ACHN (cell line): ENCODE measurements at regions not wholly inside any gene's neighbourhood (a gene's known extent, or its start where the extent isn't known, plus 50 kb on each side); places are given as distances from the start of the nearest gene placed in this dataset.
"Not testable (repeated sequence)": the region's sequence is repeated elsewhere in the genome, so short reads cannot be mapped to it uniquely, and the experiment has no call there.

Source experiments
- DNase-seq: peaks from one replicate; pipeline ENCODE4 v3.0.0-alpha.2; 2015
- in situ Hi-C: cut with HindIII; loops from 2 replicates; pipeline ENCODE4 v1.10.0; 2017; ENCODE audit warnings: low sequenced_read_pairs, low pct_ligation_motif_present, low pct_unique_long_range_greater_than_20kb

- in situ Hi-C loops, result no loop called here
- no peak for DNase-seq
These were observed 102.2 kb upstream of the UXS1 start for GRCh38 chr2:106296182-106296815.

GRCh38 chr2:106294182-106294581, 100.1 kb upstream of the UXS1 start:
- in situ Hi-C loops, result no loop called here
- DNase-seq, result no peak

- no peak for DNase-seq
- in situ Hi-C loops, result no loop called here
These were observed 99.2 kb upstream of the UXS1 start for GRCh38 chr2:106293271-106293783.

DNA sequence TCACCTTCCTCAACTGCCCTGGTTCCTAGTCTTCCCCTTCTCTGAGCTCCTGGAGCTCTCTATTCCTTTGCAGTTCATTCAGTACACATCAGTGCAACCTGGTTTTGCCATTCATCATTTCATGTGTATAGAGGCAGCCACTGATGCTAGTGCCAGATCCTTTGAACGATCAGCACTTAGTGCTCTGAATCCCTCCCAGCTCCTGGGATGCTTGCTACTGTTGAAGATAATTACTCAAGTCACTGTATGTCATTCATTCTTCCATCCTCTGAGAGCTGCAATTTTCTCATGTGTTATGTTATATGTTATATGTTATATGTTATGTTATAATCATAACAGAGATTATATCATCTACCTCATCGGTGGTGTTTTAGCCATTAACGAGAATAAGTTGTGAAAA, 98.5 kb upstream of the UXS1 start:
- in situ Hi-C loops, result no loop called here
- DNase-seq, result no peak

GRCh38 chr2:106288873-106289272, 94.8 kb upstream of the UXS1 start:
- no peak for DNase-seq
- in situ Hi-C loops, result no loop called here

DNA sequence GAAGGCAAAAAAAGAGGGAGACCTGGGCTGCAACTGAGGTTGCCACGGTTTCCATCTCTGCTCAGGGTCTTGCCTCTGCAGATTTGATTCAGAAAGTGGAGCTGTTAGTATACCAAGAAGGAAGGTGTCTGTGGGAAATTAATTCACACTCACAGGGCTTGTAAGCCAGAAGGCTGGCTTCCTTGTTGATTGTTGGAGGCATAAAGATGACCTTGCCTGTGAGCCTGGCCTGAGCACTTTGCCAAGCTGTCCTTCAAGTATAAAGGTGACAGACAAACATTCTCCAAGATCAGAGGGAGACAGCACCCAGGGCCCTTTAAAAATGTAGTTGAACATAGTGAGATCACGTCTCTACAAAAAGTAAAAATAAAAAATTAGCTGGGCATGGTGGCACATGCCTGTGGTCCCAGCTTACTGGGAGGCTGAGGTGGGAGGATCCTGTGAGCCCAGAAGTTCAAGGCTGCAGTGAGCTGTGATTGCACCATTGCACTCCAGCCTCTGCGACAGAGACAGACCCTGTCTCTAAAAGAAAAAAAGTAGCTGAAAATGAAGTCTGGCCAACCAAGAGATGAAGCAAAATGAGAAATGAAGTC, 91.2 kb upstream of the UXS1 start:
- in situ Hi-C loops, result no loop called here
- DNase-seq, result no peak

DNA sequence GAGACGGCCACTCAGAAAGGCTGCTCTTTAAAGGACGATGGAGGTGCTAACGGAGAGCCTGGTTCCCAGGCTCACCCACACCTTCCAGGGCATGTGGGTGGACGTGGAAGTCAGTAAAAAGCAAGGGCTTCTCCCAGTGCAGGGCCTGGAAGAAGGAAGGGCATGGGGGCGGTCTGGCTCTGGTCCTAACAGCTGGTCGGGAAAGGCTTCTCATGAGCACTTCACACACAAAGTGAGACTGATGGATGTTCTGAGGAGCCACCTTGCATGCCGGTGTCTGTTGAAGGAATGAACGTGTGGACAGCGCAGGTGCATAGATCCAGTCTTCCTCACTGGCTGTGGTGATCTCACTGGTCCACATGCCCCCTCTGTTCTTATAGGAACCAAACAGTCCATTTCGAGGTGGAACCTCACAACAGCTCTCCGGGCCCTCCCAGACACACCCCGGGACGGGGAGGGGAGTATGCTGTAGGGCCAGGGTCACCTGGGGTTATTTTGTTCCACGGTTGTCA, 90.6 kb upstream of the UXS1 start:
- DNase-seq, result no peak
- in situ Hi-C loops, result no loop called here

GRCh38 chr2:106284255-106284654, 90.2 kb upstream of the UXS1 start:
- in situ Hi-C loops, result no loop called here
- DNase-seq, result no peak

DNA sequence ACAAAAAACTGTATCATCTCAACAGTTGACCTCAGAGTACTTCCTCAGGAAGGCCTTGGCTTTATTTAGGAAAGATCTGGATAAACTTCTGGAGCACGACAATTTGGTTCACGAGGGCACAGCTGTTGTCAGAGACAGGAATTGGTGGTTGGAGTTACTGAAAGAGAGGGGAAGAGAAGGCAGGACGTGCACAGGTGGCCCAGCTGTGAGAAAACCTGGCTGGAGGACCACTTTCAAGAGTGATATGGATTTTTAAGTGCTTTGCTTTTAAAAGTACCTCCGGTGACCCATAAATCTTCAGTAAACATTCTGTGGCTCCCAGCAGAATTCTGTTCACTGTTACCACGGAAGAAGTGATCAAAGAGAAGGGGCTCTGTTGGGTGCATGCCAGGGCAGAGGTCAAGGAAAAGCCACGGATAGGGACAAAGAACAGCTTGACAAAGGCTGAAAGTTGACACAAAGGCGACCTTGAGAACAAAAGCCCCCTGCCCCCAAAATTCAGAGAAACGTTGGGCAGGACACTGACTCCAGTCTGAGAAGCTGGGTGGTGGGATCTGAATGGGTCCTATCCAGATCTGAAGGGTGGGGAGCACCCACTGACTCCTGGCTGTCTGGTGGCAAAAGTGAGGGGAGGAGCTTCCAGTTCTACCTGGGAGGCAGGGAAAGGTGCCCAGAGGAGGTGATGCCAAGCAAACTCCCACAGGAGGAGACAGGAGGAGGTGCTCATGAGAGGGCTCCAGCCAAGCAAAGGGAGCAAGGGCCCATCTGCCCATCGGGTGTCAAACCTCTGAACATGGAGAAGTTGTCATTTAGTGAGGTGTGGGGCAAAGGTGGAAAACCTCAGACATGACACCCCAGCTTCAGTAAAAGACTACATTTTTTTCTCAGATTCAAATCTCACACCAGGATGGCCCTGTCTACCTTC, 89.4 kb upstream of the UXS1 start:
- in situ Hi-C loops, DNase-seq: not testable (repeated sequence)

- no peak for DNase-seq
- in situ Hi-C loops, result no loop called here
These were observed 88.5 kb upstream of the UXS1 start for GRCh38 chr2:106282462-106283170.

- DNase-seq, in situ Hi-C loops: not testable (repeated sequence)
These were observed 87.9 kb upstream of the UXS1 start for GRCh38 chr2:106281907-106282430.

- no peak for DNase-seq
- in situ Hi-C loops, result no loop called here
These were observed 86.8 kb upstream of the UXS1 start for GRCh38 chr2:106280722-106281446.

- in situ Hi-C loops, result no loop called here
- no peak for DNase-seq
These were observed 86.1 kb upstream of the UXS1 start for GRCh38 chr2:106280224-106280623.

DNA sequence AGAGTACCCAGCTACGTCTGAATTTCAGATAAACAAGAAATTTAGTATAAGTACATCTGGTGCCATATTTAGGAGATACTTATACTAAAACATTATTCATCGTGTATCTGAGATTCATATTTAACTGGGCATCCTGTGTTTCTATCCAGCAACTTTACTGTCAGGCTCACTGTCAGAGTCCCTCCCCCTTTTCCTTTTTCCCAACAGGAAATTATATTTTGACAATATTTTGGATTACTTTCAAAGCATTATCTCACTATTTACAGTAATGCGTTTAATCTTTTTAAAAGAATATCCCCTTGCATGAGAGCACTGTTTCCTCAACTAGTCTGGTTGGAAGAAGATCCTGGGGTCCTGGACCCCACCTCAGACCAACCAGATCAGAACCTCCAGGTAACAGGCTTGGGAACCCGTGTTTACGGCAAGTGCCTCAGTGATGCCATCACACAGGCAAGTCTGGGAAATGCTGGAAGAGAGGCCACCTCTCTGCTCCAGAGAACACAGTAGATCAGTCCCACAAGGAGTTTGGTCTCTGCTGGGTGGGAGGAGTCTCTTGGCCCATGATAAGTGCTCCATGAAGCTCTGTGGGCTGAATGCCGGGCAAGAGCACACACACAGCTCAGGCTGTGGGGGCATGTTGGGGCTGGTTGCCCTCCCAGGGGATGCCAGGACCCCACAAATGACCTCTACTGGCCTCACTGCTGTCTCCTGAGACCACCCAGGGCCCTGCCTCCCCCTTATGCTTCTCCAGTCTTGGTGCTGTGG, 84.2 kb upstream of the UXS1 start:
- no peak for DNase-seq
- in situ Hi-C loops, result no loop called here

GRCh38 chr2:106277426-106277825, 83.3 kb upstream of the UXS1 start:
- in situ Hi-C loops, result no loop called here

GRCh38 chr2:106275971-106276370, 81.9 kb upstream of the UXS1 start:
- no peak for DNase-seq
- in situ Hi-C loops, result no loop called here

More at GRCh38 chr2:106277426-106277825, 83.3 kb upstream of the UXS1 start:
- DNase-seq, result no peak

GRCh38 chr2:106274668-106275067, 80.6 kb upstream of the UXS1 start:
- in situ Hi-C loops, result no loop called here
- no peak for DNase-seq
